ENCODE measurements at regions not wholly inside any gene's neighbourhood (a gene's known extent, or its start where the extent isn't known, plus 50 kb on each side); places are given as distances from the start of the nearest gene placed in this dataset.

GRCh38 chr5:38045446-38045845, 205.6 kb upstream of the GDNF start:
- no peak overlapping the region for H3K4me3 ChIP-seq
- no peaks in the 10 kb centered on the region for H3K4me1 ChIP-seq (replicated peaks in 1 of 2)
- H3K27ac ChIP-seq = no peak overlapping the region
- TF ChIP-seq, protein P1, sequence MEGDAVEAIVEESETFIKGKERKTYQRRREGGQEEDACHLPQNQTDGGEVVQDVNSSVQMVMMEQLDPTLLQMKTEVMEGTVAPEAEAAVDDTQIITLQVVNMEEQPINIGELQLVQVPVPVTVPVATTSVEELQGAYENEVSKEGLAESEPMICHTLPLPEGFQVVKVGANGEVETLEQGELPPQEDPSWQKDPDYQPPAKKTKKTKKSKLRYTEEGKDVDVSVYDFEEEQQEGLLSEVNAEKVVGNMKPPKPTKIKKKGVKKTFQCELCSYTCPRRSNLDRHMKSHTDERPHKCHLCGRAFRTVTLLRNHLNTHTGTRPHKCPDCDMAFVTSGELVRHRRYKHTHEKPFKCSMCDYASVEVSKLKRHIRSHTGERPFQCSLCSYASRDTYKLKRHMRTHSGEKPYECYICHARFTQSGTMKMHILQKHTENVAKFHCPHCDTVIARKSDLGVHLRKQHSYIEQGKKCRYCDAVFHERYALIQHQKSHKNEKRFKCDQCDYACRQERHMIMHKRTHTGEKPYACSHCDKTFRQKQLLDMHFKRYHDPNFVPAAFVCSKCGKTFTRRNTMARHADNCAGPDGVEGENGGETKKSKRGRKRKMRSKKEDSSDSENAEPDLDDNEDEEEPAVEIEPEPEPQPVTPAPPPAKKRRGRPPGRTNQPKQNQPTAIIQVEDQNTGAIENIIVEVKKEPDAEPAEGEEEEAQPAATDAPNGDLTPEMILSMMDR (IDR thresholded peaks at IDR 0.05) = no peak
- no peak for TF ChIP-seq POLR2A (IDR thresholded peaks at IDR 0.05)
- H3K27me3 ChIP-seq = no peaks in the 10 kb centered on the region
- no peaks in the 10 kb centered on the region for H3K36me3 ChIP-seq (replicated peaks in 1 of 2)
- intact Hi-C loops (cut with DNase I) = no loop called here
- 85 to 100% (median 92%) methylated on average over 1 of the region's 1 CpG for WGBS, 4 donors
- no peaks in the 10 kb centered on the region for H3K9me3 ChIP-seq (replicated peaks in 1 of 3)
- no peak for DNase-seq

- TF ChIP-seq, protein P1 (IDR thresholded peaks at IDR 0.05) = no peak
- TF ChIP-seq POLR2A (IDR thresholded peaks at IDR 0.05) = no peak
- H3K4me3 ChIP-seq = no peak overlapping the region
- H3K4me1 ChIP-seq (replicated peaks in 1 of 2) = no peaks in the 10 kb centered on the region
- DNase-seq = no peak
- WGBS, 4 donors = 66 to 80% (median 70%) methylated on average over 3 of the region's 3 CpGs
- intact Hi-C loops (cut with DNase I) = no loop called here
- H3K9me3 ChIP-seq (replicated peaks in 1 of 3) = no peaks in the 10 kb centered on the region
- H3K27me3 ChIP-seq = no peaks in the 10 kb centered on the region
- no peak overlapping the region for H3K27ac ChIP-seq
- H3K36me3 ChIP-seq (replicated peaks in 1 of 2) = no peaks in the 10 kb centered on the region
These were observed 200.0 kb upstream of the GDNF start for GRCh38 chr5:38039826-38040225.

- H3K27ac ChIP-seq = no peak overlapping the region
- no peak for DNase-seq
- H3K27me3 ChIP-seq = no peaks in the 10 kb centered on the region
- no peaks in the 10 kb centered on the region for H3K9me3 ChIP-seq (replicated peaks in 1 of 3)
- no peaks in the 10 kb centered on the region for H3K36me3 ChIP-seq (replicated peaks in 1 of 2)
- H3K4me3 ChIP-seq = no peak overlapping the region
- intact Hi-C loops (cut with DNase I) = no loop called here
- no peak for TF ChIP-seq POLR2A (IDR thresholded peaks at IDR 0.05)
- TF ChIP-seq, protein P1 (IDR thresholded peaks at IDR 0.05) = no peak
- no peaks in the 10 kb centered on the region for H3K4me1 ChIP-seq (replicated peaks in 1 of 2)
- WGBS, 4 donors = 71 to 78% (median 75%) methylated on average over 2 of the region's 2 CpGs
These were observed 199.2 kb upstream of the GDNF start for GRCh38 chr5:38039091-38039490.

DNA sequence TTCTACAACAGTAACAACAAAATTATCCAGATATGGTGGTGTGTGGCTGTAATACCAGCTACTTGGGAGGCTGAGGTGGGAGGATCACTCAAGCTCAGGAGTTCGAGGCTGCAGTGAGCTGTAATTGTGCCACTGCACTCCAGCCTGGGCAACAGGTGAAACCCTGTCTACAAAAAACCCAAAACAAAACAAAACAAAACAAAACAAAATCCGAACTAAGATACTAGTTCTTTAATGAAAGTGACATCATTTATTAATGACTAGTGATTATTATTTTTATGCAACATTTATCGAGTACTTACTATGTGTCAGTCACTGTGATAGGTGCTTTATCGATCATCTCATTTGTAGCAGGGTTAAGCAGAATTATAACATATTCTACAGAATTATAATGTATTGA, 196.9 kb upstream of the GDNF start:
- TF ChIP-seq, protein P1 (IDR thresholded peaks at IDR 0.05) = no peak
- no peak for TF ChIP-seq POLR2A (IDR thresholded peaks at IDR 0.05)
- H3K36me3 ChIP-seq (replicated peaks in 1 of 2) = no peaks in the 10 kb centered on the region
- H3K4me3 ChIP-seq = no peak overlapping the region
- WGBS, 4 donors = 59 to 84% (median 78%) methylated on average over 4 of the region's 4 CpGs
- intact Hi-C loops (cut with DNase I) = no loop called here
- H3K4me1 ChIP-seq (replicated peaks in 1 of 2) = no peaks in the 10 kb centered on the region
- DNase-seq = no peak
- H3K27me3 ChIP-seq = no peaks in the 10 kb centered on the region
- no peaks in the 10 kb centered on the region for H3K9me3 ChIP-seq (replicated peaks in 1 of 3)
- no peak overlapping the region for H3K27ac ChIP-seq

Data from adrenal gland (tissue), 9 donors.